Activated CD4-positive, alpha-beta T cell treated with anti-CD3 and anti-CD28 coated beads for 24 hours (primary cell): ENCODE measurements at regions not wholly inside any gene's neighbourhood (a gene's known extent, or its start where the extent isn't known, plus 50 kb on each side); places are given as distances from the start of the nearest gene placed in this dataset.
"Not testable (repeated sequence)": the region's sequence is repeated elsewhere in the genome, so short reads cannot be mapped to it uniquely, and the experiment has no call there.

Experiments
- DNase-seq, 2 donors: peaks; one replicate each; pipeline ENCODE4 v3.0.0-alpha.2; 2020; ENCODE audit warnings: low read depth in 2 of 2

GRCh38 chr6:170063851-170064602, 226.9 kb downstream of the DLL1 start:
- DNase-seq: no peak

- DNase-seq: no peak
Measured at GRCh38 chr6:170063431-170063830, 227.4 kb downstream of the DLL1 start.

GRCh38 chr6:170062915-170063241, 228.0 kb downstream of the DLL1 start:
- no peak for DNase-seq

- no peak for DNase-seq
Measured at GRCh38 chr6:170062209-170062914, 228.5 kb downstream of the DLL1 start.

GRCh38 chr6:170058878-170059485, 231.9 kb downstream of the DLL1 start:
- no peak for DNase-seq

- no peak for DNase-seq
Measured at GRCh38 chr6:170057961-170058877, 232.7 kb downstream of the DLL1 start.

GRCh38 chr6:170057034-170057734, 233.7 kb downstream of the DLL1 start:
- no peak for DNase-seq

GRCh38 chr6:170056278-170056711, 234.6 kb downstream of the DLL1 start:
- DNase-seq: no peak

GRCh38 chr6:170055797-170056196, 235.1 kb downstream of the DLL1 start:
- not testable (repeated sequence) for DNase-seq

- DNase-seq: no peak
Measured at GRCh38 chr6:170053966-170054661, 236.8 kb downstream of the DLL1 start.

- no peak for DNase-seq
Measured at GRCh38 chr6:170052991-170053821, 237.7 kb downstream of the DLL1 start.

- DNase-seq: no peak
Measured at GRCh38 chr6:170051229-170052172, 239.4 kb downstream of the DLL1 start.

GRCh38 chr6:170050591-170051041, 240.3 kb downstream of the DLL1 start:
- DNase-seq: no peak

- no peak for DNase-seq
Measured at GRCh38 chr6:170049641-170050561, 241.0 kb downstream of the DLL1 start.

GRCh38 chr6:170048615-170049256, 242.1 kb downstream of the DLL1 start:
- no peak for DNase-seq

GRCh38 chr6:170047823-170048222, 243.1 kb downstream of the DLL1 start:
- DNase-seq: no peak
